SK-N-SH (cell line): ENCODE measurements at regions not wholly inside any gene's neighbourhood (a gene's known extent, or its start where the extent isn't known, plus 50 kb on each side); places are given as distances from the start of the nearest gene placed in this dataset.

Source experiments
- CTCF ChIP-seq: fragments of 200-600 bp; sonication (generic); IDR thresholded peaks from 2 replicates; pipeline ENCODE4 v1.6.1; 2017; ENCODE audit warnings: antibody characterized with exemption, mild to moderate bottlenecking, moderate library complexity
- EP300 ChIP-seq, 2 experiments: IDR thresholded peaks; 2 replicates each; pipeline versions ENCODE4 v1.4.0 to v1.6.1; 2012; ENCODE audit warnings: borderline replicate concordance in 1 of 2, low read depth in 1 of 2, low read length in 1 of 2
- FOSL2 ChIP-seq: IDR thresholded peaks from 2 replicates; pipeline ENCODE4 v1.4.0; 2012; ENCODE audit warnings: low read depth, mild to moderate bottlenecking, moderate library complexity, borderline replicate concordance
- JUND ChIP-seq: IDR thresholded peaks from 2 replicates; pipeline ENCODE4 v1.4.0; 2012
- MXI1 ChIP-seq: IDR thresholded peaks from 2 replicates; pipeline ENCODE4 v1.6.1; 2012; ENCODE audit warnings: mild to moderate bottlenecking, low read depth, low read length, improper control_type of control experiment
- NFIC ChIP-seq: IDR thresholded peaks from 2 replicates; pipeline ENCODE4 v1.4.0; 2012; ENCODE audit warnings: borderline replicate concordance
- PBX3 ChIP-seq: IDR thresholded peaks from 2 replicates; pipeline ENCODE4; 2012
- RAD21 ChIP-seq: IDR thresholded peaks from 2 replicates; pipeline ENCODE4 v1.6.1; 2012; ENCODE audit warnings: mild to moderate bottlenecking, low read length
- REST ChIP-seq: IDR thresholded peaks from 2 replicates; pipeline ENCODE4 v1.6.1; 2012; ENCODE audit warnings: mild to moderate bottlenecking, low read depth, low read length, moderate library complexity
- TAF1 ChIP-seq: IDR thresholded peaks from 2 replicates; pipeline ENCODE4 v1.6.1; 2012; ENCODE audit warnings: low read depth, mild to moderate bottlenecking, low read length, moderate library complexity, borderline replicate concordance
- TEAD4 ChIP-seq: IDR thresholded peaks from 2 replicates; pipeline ENCODE4 v1.4.0; 2012; ENCODE audit warnings: mild to moderate bottlenecking, borderline replicate concordance; ENCODE audit not compliant: insufficient read depth

GRCh38 chr4:38289553-38289952, 329.4 kb downstream of the PTTG2 start:
- TF ChIP-seq REST (no peak), NFIC (no peak), EP300 (IDR thresholded peaks at IDR 0.05; ENCODE audit: borderline replicate concordance in 1 of 2, low read depth in 1 of 2, low read length in 1 of 2) (no peak), CTCF (no peak), FOSL2 (no peak), TEAD4 (no peak), TAF1 (no peak), JUND (no peak), MXI1 (no peak), PBX3 (no peak), RAD21 (no peak)
